ENCODE measurements at regions not wholly inside any gene's neighbourhood (a gene's known extent, or its start where the extent isn't known, plus 50 kb on each side); places are given as distances from the start of the nearest gene placed in this dataset.

DNA sequence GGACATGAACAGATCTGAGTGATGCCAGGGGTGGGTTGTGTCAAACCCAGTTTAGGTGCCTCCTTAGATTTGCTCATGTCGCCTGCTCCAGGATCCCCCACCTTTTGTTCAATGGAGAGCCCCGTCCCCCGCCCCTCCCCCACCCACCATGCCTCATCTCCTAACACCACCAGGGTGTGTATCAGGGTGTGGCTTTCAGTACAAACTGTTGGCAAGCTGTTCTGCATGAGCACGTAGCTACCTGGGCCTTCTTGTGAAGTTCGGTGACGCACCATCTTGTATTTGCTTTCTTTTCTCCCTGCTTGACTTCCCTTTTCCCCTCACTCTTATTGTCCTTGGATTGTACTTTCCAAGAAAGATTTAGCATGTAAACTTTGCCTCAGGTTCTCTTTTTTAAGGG lies 94.8 kb downstream of the EBNA1BP2 start:
- TF ChIP-seq, protein P1, sequence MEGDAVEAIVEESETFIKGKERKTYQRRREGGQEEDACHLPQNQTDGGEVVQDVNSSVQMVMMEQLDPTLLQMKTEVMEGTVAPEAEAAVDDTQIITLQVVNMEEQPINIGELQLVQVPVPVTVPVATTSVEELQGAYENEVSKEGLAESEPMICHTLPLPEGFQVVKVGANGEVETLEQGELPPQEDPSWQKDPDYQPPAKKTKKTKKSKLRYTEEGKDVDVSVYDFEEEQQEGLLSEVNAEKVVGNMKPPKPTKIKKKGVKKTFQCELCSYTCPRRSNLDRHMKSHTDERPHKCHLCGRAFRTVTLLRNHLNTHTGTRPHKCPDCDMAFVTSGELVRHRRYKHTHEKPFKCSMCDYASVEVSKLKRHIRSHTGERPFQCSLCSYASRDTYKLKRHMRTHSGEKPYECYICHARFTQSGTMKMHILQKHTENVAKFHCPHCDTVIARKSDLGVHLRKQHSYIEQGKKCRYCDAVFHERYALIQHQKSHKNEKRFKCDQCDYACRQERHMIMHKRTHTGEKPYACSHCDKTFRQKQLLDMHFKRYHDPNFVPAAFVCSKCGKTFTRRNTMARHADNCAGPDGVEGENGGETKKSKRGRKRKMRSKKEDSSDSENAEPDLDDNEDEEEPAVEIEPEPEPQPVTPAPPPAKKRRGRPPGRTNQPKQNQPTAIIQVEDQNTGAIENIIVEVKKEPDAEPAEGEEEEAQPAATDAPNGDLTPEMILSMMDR (IDR thresholded peaks at IDR 0.05): no peak
- no peak for TF ChIP-seq POLR2A (IDR thresholded peaks at IDR 0.05)
- no peak for TF ChIP-seq POLR2AphosphoS5 (IDR thresholded peaks at IDR 0.05)

Data from gastroesophageal sphincter (tissue), 3 donors.